GM06990 (cell line): ENCODE measurements at regions not wholly inside any gene's neighbourhood (a gene's known extent, or its start where the extent isn't known, plus 50 kb on each side); places are given as distances from the start of the nearest gene placed in this dataset.

ENCODE experiments used
- DNase-seq: peaks from one replicate; pipeline ENCODE4 v3.0.0-alpha.2; 2011; ENCODE audit not compliant: insufficient read length; ENCODE audit errors: extremely low read depth
- H3K27me3 ChIP-seq: replicated peaks from 2 replicates; pipeline ENCODE4 v1.6.0; 2011; ENCODE audit warnings: low read length; ENCODE audit not compliant: control insufficient read depth, insufficient read depth
- H3K36me3 ChIP-seq: 2 replicates; pipeline ENCODE4 v1.5.1; 2011; ENCODE audit warnings: low read length; ENCODE audit not compliant: control insufficient read depth, insufficient read depth
- H3K4me3 ChIP-seq: replicated peaks from 2 replicates; pipeline ENCODE4 v1.5.1; 2011; ENCODE audit warnings: low read depth, mild to moderate bottlenecking, control low read depth, low read length
- CTCF ChIP-seq: IDR thresholded peaks from 2 replicates; pipeline ENCODE4 v1.5.1; 2011; ENCODE audit warnings: low read length, control low read depth, mild to moderate bottlenecking, inconsistent platforms; ENCODE audit not compliant: insufficient read depth, poor library complexity, severe bottlenecking

GRCh38 chr16:64225036-64225435, 896.8 kb downstream of the CDH11 start:
- no peak for TF ChIP-seq CTCF
- Histone ChIP-seq H3K4me3 (no peak overlapping the region), H3K36me3 (no peaks in the 10 kb centered on the region), H3K27me3 (no peaks in the 10 kb centered on the region)
- DNase-seq: no peak

DNA sequence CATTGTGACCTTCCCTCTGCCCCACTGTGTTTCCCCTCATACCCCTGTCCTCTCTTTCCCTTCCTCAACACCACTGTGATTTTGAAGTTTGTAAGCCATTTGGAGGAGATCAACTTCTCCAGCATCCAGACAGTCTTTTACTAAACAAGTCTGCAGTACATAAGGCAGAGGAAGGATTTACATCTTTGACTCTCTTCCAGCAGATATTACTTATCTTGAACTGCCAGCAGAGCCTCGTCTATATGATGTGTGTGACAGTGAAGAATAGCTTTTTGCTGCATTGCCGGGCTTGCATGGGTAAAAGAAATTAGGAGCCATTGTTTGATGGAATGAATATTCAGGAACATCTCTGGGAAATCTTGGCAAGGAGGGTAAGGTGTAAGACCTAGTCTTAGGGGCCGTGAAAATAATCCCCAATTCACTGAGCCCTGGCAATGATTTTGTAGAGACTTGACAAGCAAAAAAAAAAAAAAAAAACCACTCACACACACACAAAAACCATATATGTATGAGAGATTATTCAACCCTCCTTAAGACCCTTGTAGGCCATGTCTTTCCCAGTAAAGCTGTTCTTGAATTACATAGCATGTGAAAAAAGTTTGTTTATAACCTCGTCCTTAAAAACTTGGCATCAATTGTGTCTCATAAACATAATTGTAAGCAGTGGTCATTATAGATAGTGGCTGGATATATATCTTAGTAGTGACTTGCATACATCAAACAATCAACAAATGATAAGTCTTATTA, 903.9 kb downstream of the CDH11 start:
- Histone ChIP-seq H3K27me3 (no peaks in the 10 kb centered on the region), H3K4me3 (no peak overlapping the region), H3K36me3 (no peaks in the 10 kb centered on the region)
- no peak for TF ChIP-seq CTCF
- DNase-seq: no peak

DNA sequence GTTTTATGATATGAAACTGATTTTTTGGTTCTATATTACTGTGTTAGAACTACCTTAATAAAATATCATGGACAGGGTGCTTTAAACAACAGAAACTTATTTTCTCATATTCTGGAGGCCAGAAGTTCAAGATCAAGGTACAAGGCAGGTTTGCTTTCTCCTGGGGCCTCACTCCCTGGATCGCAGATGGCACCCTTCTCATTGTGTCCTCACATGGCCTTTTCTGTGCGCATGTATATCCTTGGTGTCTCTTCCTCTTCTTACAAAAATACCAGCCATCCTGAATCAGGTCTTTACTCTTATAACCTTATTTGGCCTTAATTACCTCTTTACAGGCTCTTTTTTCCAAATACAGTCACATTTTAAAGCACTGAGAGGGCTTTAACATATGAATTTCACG, 906.1 kb downstream of the CDH11 start:
- TF ChIP-seq CTCF: no peak
- H3K4me3 ChIP-seq: no peak overlapping the region
- H3K36me3 ChIP-seq: no peaks in the 10 kb centered on the region
- no peaks in the 10 kb centered on the region for H3K27me3 ChIP-seq
- no peak for DNase-seq

GRCh38 chr16:64211331-64211730, 910.5 kb downstream of the CDH11 start:
- Histone ChIP-seq H3K27me3 (no peaks in the 10 kb centered on the region), H3K4me3 (no peak overlapping the region), H3K36me3 (no peaks in the 10 kb centered on the region)
- no peak for TF ChIP-seq CTCF
- no peak for DNase-seq

- no peak for DNase-seq
- no peaks in the 10 kb centered on the region for H3K27me3 ChIP-seq
- no peak for TF ChIP-seq CTCF
- no peaks in the 10 kb centered on the region for H3K36me3 ChIP-seq
- H3K4me3 ChIP-seq: no peak overlapping the region
These were observed 915.0 kb downstream of the CDH11 start for GRCh38 chr16:64206862-64207261.

GRCh38 chr16:64203126-64203525, 918.7 kb downstream of the CDH11 start:
- Histone ChIP-seq H3K27me3 (no peaks in the 10 kb centered on the region), H3K4me3 (no peak overlapping the region), H3K36me3 (no peaks in the 10 kb centered on the region)
- no peak for DNase-seq
- TF ChIP-seq CTCF: no peak
